Body of pancreas (tissue), 4 donors: ENCODE measurements at regions not wholly inside any gene's neighbourhood (a gene's known extent, or its start where the extent isn't known, plus 50 kb on each side); places are given as distances from the start of the nearest gene placed in this dataset.

Experiments used
- POLR2A ChIP-seq, 3 donors: fragments of 450-650 bp; IDR thresholded peaks; one replicate each; pipeline ENCODE4 v1.6.1; 2016; ENCODE audit warnings: antibody characterized with exemption in 3 of 3, mild to moderate bottlenecking in 2 of 3
- TF ChIP-seq, protein P1 (sequence below), 7 experiments: fragments of 450-650 bp in 4 of 7; fragments of 200-600 bp in 3 of 7; sonication (generic) in 3 of 7; IDR thresholded peaks; one replicate each; pipeline ENCODE4 v1.5.1; 2016 to 2019; ENCODE audit warnings: antibody characterized with exemption in 7 of 7

DNA sequence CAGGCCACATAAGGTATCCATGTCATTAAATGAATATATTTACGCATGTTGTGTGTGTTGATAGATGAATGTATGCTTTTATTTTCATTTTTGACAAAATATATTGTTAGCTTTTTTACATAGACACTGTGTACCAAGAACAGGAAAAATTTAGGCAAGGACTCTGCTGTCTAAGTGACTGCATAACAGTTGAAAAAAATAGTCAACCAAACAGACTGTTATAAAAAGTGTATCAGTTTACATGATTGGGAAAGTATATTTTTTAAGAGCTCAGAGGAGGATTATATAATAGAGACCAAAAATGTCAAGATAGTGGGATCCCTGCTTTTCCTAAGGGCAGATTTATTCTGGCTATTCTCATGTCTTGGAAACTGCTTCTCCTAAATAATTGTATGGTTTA, 858.0 kb downstream of the SLITRK1 start:
- TF ChIP-seq, protein P1, sequence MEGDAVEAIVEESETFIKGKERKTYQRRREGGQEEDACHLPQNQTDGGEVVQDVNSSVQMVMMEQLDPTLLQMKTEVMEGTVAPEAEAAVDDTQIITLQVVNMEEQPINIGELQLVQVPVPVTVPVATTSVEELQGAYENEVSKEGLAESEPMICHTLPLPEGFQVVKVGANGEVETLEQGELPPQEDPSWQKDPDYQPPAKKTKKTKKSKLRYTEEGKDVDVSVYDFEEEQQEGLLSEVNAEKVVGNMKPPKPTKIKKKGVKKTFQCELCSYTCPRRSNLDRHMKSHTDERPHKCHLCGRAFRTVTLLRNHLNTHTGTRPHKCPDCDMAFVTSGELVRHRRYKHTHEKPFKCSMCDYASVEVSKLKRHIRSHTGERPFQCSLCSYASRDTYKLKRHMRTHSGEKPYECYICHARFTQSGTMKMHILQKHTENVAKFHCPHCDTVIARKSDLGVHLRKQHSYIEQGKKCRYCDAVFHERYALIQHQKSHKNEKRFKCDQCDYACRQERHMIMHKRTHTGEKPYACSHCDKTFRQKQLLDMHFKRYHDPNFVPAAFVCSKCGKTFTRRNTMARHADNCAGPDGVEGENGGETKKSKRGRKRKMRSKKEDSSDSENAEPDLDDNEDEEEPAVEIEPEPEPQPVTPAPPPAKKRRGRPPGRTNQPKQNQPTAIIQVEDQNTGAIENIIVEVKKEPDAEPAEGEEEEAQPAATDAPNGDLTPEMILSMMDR (IDR thresholded peaks at IDR 0.05), result no peak
- TF ChIP-seq POLR2A (IDR thresholded peaks at IDR 0.05), result no peak
